ENCODE measurements at regions not wholly inside any gene's neighbourhood (a gene's known extent, or its start where the extent isn't known, plus 50 kb on each side); places are given as distances from the start of the nearest gene placed in this dataset.

GRCh38 chr13:44307844-44308243 is 65.8 kb upstream of the SERP2 start:
- WGBS: 82% methylated on average over 2 of the region's 2 CpGs
- Histone ChIP-seq H3K36me3 (no peaks in the 10 kb centered on the region), H3K9me3 (no peaks in the 10 kb centered on the region), H3K4me1 (peaks cover 69% of the 10 kb centered on the region), H3K27me3 (no peaks in the 10 kb centered on the region), H3K4me3 (no peak overlapping the region), H3K27ac (no peak overlapping the region)
- DNase-seq (ENCODE audit: low spot score in 2 of 2): no peak
- no peak for TF ChIP-seq POLR2A (IDR thresholded peaks at IDR 0.05)
- TF ChIP-seq POLR2AphosphoS5 (IDR thresholded peaks at IDR 0.05): no peak
- TF ChIP-seq EP300 (IDR thresholded peaks at IDR 0.05): no peak
- TF ChIP-seq, protein P1, sequence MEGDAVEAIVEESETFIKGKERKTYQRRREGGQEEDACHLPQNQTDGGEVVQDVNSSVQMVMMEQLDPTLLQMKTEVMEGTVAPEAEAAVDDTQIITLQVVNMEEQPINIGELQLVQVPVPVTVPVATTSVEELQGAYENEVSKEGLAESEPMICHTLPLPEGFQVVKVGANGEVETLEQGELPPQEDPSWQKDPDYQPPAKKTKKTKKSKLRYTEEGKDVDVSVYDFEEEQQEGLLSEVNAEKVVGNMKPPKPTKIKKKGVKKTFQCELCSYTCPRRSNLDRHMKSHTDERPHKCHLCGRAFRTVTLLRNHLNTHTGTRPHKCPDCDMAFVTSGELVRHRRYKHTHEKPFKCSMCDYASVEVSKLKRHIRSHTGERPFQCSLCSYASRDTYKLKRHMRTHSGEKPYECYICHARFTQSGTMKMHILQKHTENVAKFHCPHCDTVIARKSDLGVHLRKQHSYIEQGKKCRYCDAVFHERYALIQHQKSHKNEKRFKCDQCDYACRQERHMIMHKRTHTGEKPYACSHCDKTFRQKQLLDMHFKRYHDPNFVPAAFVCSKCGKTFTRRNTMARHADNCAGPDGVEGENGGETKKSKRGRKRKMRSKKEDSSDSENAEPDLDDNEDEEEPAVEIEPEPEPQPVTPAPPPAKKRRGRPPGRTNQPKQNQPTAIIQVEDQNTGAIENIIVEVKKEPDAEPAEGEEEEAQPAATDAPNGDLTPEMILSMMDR (IDR thresholded peaks at IDR 0.05): no peak

DNA sequence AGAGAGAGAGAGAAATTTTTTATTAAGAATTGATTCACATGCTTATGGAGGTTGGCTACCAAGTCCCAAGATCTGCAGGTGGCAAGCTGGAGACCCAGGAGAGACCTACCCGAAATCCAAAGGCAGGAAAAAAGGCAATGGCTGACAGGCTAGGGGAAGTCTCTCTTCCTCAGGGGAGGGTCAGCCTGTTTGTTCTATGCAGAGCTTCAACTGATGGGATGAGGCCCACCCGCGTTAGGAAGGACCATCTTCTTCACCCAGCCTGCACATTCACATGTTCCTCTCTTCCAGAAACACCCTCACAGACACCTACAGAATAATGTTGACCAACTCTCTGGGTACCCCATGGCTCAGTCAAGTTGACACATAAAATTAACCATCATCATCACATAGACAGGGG is 65.3 kb upstream of the SERP2 start:
- Histone ChIP-seq H3K36me3 (no peaks in the 10 kb centered on the region), H3K27ac (no peak overlapping the region), H3K9me3 (no peaks in the 10 kb centered on the region), H3K27me3 (no peaks in the 10 kb centered on the region), H3K4me1 (peaks cover 72% of the 10 kb centered on the region), H3K4me3 (no peak overlapping the region)
- WGBS: 96% methylated on average over 3 of the region's 3 CpGs
- no peak for DNase-seq (ENCODE audit: low spot score in 2 of 2)
- no peak for TF ChIP-seq POLR2A (IDR thresholded peaks at IDR 0.05)
- TF ChIP-seq EP300 (IDR thresholded peaks at IDR 0.05): no peak
- TF ChIP-seq, protein P1 (IDR thresholded peaks at IDR 0.05): no peak
- no peak for TF ChIP-seq POLR2AphosphoS5 (IDR thresholded peaks at IDR 0.05)

- H3K4me1 ChIP-seq: peaks cover 71% of the 10 kb centered on the region
- no peaks in the 10 kb centered on the region for H3K36me3 ChIP-seq
- 42% methylated on average over 15 of the region's 15 CpGs for WGBS
- no peaks in the 10 kb centered on the region for H3K27me3 ChIP-seq
- no peak overlapping the region for H3K4me3 ChIP-seq
- H3K9me3 ChIP-seq: no peaks in the 10 kb centered on the region
- TF ChIP-seq POLR2A (IDR thresholded peaks at IDR 0.05): no peak
- no peak for TF ChIP-seq POLR2AphosphoS5 (IDR thresholded peaks at IDR 0.05)
- TF ChIP-seq, protein P1 (IDR thresholded peaks at IDR 0.05): no peak
- TF ChIP-seq EP300 (IDR thresholded peaks at IDR 0.05): no peak
- no peak for DNase-seq (ENCODE audit: low spot score in 2 of 2)
- peak overlapping the region; percentile 51 for H3K27ac ChIP-seq
Observed at GRCh38 chr13:44309794-44310757, 63.5 kb upstream of the SERP2 start.

DNA sequence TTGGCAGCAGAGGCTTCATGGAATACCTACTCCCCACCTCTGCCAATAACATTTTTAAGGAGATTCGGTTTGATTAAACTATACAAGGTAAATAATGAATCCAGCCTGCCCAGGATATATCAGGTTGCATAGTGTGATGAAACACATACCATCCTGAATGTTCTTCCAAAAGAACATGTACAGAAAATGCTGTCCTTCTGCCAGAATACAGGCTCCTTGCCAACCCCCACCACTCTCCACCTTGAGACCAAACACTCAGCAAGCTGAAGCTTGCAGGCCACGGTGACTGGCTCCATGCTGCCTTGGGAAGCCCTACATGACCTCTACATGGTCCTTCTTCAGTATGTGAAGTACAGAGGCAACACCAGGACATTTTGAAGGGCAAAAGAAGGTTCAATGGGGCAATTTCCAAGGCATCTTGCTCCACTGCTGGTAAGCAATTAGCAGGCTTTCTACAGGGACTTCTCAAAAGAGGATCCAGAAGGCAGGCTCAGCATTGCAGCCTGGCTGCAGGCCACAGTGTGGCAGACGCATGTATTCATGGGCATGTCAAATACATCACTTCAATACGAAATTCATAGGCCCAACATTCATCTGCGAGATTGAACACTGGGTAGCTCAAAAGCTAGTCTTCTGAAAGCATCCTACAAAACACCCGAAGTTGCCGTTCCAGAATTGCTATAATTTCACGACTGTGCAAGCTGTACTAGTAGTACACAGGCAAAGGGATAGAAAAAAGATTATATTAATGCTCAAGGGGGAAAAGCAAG is 62.4 kb upstream of the SERP2 start:
- TF ChIP-seq POLR2A (IDR thresholded peaks at IDR 0.05) (no peak), EP300 (IDR thresholded peaks at IDR 0.05) (no peak), POLR2AphosphoS5 (IDR thresholded peaks at IDR 0.05) (peak in 2 of 3 donors; percentile 34 to 66)
- TF ChIP-seq, protein P1 (IDR thresholded peaks at IDR 0.05): no peak
- no peaks in the 10 kb centered on the region for H3K9me3 ChIP-seq
- 59% methylated on average over 8 of the region's 8 CpGs for WGBS
- no peak overlapping the region for H3K4me3 ChIP-seq
- H3K27ac ChIP-seq: peak overlapping the region; percentile 31
- no peaks in the 10 kb centered on the region for H3K36me3 ChIP-seq
- H3K4me1 ChIP-seq: peaks cover 62% of the 10 kb centered on the region
- DNase-seq (ENCODE audit: low spot score in 2 of 2): no peak
- no peaks in the 10 kb centered on the region for H3K27me3 ChIP-seq

GRCh38 chr13:44312131-44312530 is 61.5 kb upstream of the SERP2 start:
- WGBS: 92% methylated on average over 3 of the region's 3 CpGs
- Histone ChIP-seq H3K36me3 (no peaks in the 10 kb centered on the region), H3K4me3 (no peak overlapping the region), H3K27ac (no peak overlapping the region), H3K9me3 (no peaks in the 10 kb centered on the region), H3K4me1 (peaks cover 58% of the 10 kb centered on the region), H3K27me3 (no peaks in the 10 kb centered on the region)
- no peak for DNase-seq (ENCODE audit: low spot score in 2 of 2)
- TF ChIP-seq POLR2AphosphoS5 (IDR thresholded peaks at IDR 0.05) (no peak), EP300 (IDR thresholded peaks at IDR 0.05) (no peak), POLR2A (IDR thresholded peaks at IDR 0.05) (no peak)
- TF ChIP-seq, protein P1 (IDR thresholded peaks at IDR 0.05): no peak

All from suprapubic skin (tissue), 4 donors.